ENCODE measurements at regions not wholly inside any gene's neighbourhood (a gene's known extent, or its start where the extent isn't known, plus 50 kb on each side); places are given as distances from the start of the nearest gene placed in this dataset.

DNA sequence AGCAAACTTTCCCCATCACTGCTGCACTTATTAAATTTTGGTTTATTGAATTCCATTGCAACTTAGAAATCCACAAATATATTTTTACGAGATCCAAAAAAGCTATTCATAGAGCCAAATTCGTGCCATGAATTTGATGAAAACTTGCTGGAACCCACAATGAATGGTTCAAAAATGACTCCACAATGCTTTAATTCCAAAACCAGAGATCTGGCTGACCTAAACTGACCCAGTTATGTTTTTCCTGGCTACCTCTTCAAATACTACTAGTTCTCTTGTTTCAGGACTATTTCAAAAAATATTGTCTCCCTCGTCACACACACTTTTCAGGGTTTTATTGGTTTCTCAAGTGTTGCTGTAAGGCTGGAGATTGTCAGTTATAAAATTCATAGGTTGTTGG lies 474.8 kb downstream of the PDGFC start:
- TF ChIP-seq, protein P1, sequence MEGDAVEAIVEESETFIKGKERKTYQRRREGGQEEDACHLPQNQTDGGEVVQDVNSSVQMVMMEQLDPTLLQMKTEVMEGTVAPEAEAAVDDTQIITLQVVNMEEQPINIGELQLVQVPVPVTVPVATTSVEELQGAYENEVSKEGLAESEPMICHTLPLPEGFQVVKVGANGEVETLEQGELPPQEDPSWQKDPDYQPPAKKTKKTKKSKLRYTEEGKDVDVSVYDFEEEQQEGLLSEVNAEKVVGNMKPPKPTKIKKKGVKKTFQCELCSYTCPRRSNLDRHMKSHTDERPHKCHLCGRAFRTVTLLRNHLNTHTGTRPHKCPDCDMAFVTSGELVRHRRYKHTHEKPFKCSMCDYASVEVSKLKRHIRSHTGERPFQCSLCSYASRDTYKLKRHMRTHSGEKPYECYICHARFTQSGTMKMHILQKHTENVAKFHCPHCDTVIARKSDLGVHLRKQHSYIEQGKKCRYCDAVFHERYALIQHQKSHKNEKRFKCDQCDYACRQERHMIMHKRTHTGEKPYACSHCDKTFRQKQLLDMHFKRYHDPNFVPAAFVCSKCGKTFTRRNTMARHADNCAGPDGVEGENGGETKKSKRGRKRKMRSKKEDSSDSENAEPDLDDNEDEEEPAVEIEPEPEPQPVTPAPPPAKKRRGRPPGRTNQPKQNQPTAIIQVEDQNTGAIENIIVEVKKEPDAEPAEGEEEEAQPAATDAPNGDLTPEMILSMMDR (conservative IDR thresholded peaks at IDR 0.05; ENCODE audit: low read depth, low read length): no peak
- TF ChIP-seq SMC3 (IDR thresholded peaks at IDR 0.05; ENCODE audit: low read depth, low read length): no peak
- no peak for TF ChIP-seq RAD21 (IDR thresholded peaks at IDR 0.05; ENCODE audit: low read length)
- TF ChIP-seq RCOR1 (IDR thresholded peaks at IDR 0.05; ENCODE audit: insufficient replicate concordance, low read length): no peak
- TF ChIP-seq CEBPB (IDR thresholded peaks at IDR 0.05; ENCODE audit: low read depth, low read length): no peak
- TF ChIP-seq POLR2A (IDR thresholded peaks at IDR 0.05; ENCODE audit: low read depth, low read length): no peak
- no peak for TF ChIP-seq BHLHE40 (IDR thresholded peaks at IDR 0.05; ENCODE audit: low read depth, low read length)
- TF ChIP-seq CHD1 (IDR thresholded peaks at IDR 0.05; ENCODE audit: low read depth, low read length): no peak
- no peak for TF ChIP-seq MAFK (IDR thresholded peaks at IDR 0.05; ENCODE audit: low read depth, low read length)
- no peak for TF ChIP-seq FOS (IDR thresholded peaks at IDR 0.05; ENCODE audit: low read depth, low read length)
